Bone marrow (tissue), 2 donors: ENCODE measurements at regions not wholly inside any gene's neighbourhood (a gene's known extent, or its start where the extent isn't known, plus 50 kb on each side); places are given as distances from the start of the nearest gene placed in this dataset.

Source experiments
- DNase-seq, 2 donors: peaks; one replicate each; lab custom pipeline; 2025; lab: John Stamatoyannopoulos, UW

- no peak for DNase-seq
These were observed 396.5 kb upstream of the VWC2 start for GRCh38 chr7:49376817-49377375.

DNA sequence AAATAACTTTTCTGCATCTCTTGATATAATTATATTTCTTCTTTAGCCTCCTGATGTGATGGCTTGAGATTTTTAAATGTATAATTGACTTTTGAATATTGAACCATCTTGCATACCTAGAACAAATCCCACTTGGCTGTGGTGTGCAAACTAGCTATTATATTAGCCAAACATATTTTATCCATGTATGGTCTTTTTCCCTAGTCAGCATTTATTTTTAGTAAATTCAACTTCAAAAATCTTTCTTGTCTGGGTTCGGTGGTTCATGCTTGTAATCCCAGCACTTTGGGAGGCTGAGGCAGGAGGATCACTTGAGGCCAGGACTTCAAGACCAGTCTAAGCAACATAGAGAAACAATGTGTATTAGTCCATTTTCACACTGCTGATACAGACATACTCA is 386.6 kb upstream of the VWC2 start:
- no peak for DNase-seq

- no peak for DNase-seq
These were observed 383.5 kb upstream of the VWC2 start for GRCh38 chr7:49389871-49390479.

DNA sequence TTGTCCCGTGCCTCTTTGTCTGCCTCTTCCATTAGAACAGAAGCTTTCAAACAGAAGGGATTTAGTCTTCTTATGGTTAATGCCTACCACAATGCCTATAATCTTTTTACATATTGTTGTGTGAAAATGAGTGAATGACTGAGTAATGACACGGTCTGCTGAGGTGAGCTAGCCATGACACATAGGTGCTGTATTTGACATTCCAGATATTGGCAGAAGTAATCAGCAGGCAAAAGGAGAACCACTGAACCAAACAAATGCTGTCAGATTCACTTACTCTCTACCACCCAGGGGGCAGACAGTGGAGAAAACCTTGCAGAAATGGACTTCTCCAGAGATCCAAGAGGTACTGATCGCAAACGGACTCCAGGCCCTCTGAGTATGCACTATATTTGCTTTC is 377.2 kb upstream of the VWC2 start:
- DNase-seq = no peak

GRCh38 chr7:49397750-49398149 is 375.7 kb upstream of the VWC2 start:
- DNase-seq = no peak

- DNase-seq = no peak
These were observed 375.2 kb upstream of the VWC2 start for GRCh38 chr7:49398236-49398635.

- DNase-seq = no peak
These were observed 374.7 kb upstream of the VWC2 start for GRCh38 chr7:49398746-49399145.

DNA sequence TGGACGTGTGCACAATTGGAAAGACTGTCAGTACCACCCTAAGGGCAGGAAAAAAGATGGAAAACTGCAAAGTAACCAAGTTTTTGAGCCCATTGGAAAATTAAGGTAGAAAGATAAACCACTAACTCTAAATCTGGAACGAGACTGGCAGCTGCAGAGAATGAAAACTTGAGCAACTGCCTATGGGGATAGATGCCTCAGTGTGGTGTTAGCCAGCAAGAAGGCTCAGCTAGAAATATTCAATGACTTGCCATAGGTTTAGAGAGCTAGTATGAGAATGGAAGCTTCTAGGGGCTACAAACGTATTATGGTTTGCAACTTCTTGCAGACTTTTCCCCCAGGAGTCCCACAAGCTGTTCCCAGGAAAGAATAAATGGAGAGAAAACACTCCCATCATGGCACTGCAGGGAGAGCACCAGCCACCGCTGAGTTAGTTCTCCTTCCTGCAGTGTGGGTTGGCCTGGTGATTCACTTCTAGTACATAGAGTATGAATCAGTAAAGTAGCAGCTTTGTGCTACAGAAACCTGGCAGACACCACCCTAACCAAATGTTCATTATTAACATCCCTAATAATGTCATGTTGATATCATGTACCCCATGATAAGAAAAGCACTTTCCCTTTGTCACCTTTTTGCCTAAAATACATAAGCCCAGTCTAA is 372.4 kb upstream of the VWC2 start:
- no peak for DNase-seq

DNA sequence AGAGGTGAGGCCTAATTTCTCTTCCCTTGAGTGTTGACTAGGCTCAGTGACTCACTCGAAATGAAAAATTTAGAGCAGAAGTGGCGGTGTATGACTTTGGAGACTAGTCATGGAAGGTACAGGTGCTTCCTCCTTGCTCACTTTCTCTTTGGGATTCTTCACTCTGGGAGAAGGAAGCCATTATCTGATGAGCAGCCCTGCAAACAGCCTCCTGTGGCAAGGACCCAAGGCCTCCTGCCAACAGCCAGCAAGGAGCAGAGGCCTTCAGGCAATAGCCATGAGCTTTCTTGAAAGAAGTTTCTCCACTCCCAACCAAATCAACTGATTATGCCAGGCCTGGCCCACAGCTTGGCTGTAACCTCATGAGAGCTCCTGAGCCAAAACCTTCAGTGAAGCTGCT is 369.6 kb upstream of the VWC2 start:
- no peak for DNase-seq

- DNase-seq = no peak
These were observed 366.2 kb upstream of the VWC2 start for GRCh38 chr7:49407205-49407604.

DNA sequence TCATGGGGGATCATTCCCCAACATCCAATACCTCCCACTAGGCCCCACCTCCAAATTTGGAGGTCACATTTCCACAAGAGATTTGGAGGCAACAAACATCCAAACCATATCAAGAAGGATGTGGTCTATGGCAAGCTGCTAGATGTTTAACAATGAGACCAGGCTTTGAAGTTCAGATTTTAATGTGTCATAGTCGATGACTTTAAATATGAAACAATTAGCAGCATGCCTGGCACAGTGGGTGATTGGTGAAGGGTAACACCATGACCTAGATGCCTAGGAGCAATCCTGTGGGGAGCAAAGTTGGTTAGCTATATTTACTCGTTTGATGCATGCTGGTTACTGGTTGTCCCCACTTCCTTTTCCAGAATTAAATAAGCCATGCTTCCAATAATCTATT is 356.4 kb upstream of the VWC2 start:
- DNase-seq = no peak

DNA sequence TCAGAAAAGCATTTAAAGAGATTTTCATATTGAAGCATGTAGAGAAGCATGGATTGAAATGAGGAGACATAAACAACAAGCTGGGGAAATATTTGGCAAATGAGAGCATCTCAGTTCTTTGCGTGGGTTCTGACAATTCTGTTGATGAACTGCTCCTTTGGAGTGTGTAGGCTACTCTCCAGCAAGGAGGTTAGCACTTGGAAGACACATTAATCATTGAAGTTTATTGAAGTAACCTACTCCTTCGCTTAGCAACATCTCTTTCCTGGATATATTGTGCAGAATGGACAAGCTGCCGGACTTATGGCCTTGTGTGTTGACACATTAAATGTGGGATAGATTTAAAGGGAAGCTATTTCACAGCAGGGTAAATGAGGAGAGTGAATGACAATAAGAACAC is 354.5 kb upstream of the VWC2 start:
- DNase-seq = no peak

DNA sequence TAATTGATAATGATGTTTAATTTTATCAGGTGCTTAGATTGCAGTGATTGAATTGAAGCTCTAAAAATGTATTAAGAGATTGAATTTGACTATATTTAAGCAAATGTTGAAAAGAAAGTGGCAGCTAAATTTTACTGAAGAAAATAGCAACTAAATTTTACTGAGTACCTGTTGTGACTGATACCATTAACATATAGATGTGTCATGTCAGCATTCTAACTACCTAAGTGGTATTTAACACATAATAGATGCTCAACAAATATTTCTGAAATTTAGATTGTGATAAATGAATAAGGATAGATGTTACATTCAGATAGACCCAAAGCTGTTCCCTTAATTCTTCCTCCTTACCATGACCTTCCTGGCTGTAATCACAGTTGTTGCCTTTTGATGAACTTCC is 350.9 kb upstream of the VWC2 start:
- no peak for DNase-seq

- no peak for DNase-seq
These were observed 349.3 kb upstream of the VWC2 start for GRCh38 chr7:49424109-49424508.

- DNase-seq = no peak
These were observed 348.1 kb upstream of the VWC2 start for GRCh38 chr7:49425277-49425818.

GRCh38 chr7:49432254-49432653 is 341.2 kb upstream of the VWC2 start:
- DNase-seq = no peak

- peak in 1 of 2 donors; percentile 7 for DNase-seq
These were observed 339.6 kb upstream of the VWC2 start for GRCh38 chr7:49433794-49434193.

DNA sequence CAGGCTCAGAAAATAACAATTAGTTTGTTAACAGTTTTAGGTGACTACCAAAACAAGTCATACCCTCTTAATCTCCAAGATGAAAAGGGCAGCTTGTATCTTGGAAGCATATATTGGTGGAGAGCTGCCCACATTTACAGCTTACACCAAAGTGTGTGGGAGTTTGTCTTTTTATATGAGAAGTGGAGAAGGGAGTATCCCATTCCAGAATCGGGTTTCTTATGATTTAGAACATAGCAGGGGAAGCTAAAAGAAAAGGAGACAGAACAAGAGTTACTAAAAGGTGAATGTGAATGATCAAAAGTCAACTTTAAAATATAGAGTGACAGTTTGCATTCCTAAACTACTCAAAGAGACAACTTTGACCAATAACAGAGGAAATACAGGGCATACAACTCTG is 338.6 kb upstream of the VWC2 start:
- DNase-seq = no peak

DNA sequence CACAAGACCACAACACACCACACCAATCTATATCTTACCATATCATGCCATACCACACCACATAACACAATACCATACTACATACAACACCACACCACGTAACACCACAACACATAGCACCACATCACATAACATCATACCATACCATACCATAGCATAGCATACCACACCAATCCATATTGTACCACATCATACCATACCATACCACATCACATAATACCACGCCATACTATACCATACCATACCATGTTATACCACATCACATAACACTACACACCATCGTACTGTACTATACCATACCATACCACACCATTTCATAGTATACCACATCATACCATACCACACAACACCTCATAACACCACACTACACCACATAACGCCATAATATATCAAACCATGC is 335.2 kb upstream of the VWC2 start:
- no peak for DNase-seq

- no peak for DNase-seq
These were observed 329.9 kb upstream of the VWC2 start for GRCh38 chr7:49443515-49443914.

DNA sequence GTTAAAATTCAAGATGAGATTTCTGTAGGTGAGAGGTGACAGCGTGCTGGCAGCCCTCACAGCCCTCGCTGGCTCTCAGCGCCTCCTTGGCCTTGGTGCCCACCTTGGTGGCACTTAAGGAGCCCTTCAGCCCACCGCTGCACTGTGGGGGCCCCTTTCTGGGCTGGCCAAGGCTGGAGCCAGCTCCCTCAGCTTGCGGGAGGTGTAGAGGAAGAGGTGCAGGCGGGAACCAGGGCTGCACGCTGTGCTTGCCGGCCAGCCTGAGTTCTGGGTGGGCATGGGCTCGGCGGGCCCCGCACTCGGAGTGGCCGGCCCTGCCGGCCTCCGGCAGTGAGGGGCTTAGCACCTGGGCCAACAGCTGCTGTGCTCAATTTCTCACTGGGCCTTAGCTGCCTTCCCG is 320.0 kb upstream of the VWC2 start:
- no peak for DNase-seq

- no peak for DNase-seq
These were observed 294.0 kb upstream of the VWC2 start for GRCh38 chr7:49479441-49479840.

- DNase-seq = no peak
These were observed 293.4 kb upstream of the VWC2 start for GRCh38 chr7:49479936-49480544.
